Spleen (tissue), 7 donors: ENCODE measurements at regions not wholly inside any gene's neighbourhood (a gene's known extent, or its start where the extent isn't known, plus 50 kb on each side); places are given as distances from the start of the nearest gene placed in this dataset.

Experiments
- POLR2A ChIP-seq, 3 donors: fragments of 450-650 bp; IDR thresholded peaks; one replicate each; pipeline ENCODE4 v1.5.1; 2017; ENCODE audit warnings: antibody characterized with exemption in 3 of 3, mild to moderate bottlenecking in 1 of 3
- TF ChIP-seq, protein P1 (sequence below), 11 experiments: fragments of 200-600 bp in 7 of 11; fragments of 450-650 bp in 4 of 11; sonication (generic) in 4 of 11; IDR thresholded peaks in 8 of 11; conservative IDR thresholded peaks in 3 of 11; 1 replicate in 7 of 11; 2 replicates in 4 of 11; pipeline versions ENCODE4 v1.4.0 to v1.8.0; 2016 to 2021; ENCODE audit warnings: antibody characterized with exemption in 11 of 11, inconsistent platforms in 4 of 11, mild to moderate bottlenecking in 1 of 11
- donor health status: DM: no; HTN: no; CAD: no; lungs with moderate emphysema.
- donor health status: DM: no; HTN: no; CAD: no.
- donor health status: DM: no; HTN: no; CAD: no.

DNA sequence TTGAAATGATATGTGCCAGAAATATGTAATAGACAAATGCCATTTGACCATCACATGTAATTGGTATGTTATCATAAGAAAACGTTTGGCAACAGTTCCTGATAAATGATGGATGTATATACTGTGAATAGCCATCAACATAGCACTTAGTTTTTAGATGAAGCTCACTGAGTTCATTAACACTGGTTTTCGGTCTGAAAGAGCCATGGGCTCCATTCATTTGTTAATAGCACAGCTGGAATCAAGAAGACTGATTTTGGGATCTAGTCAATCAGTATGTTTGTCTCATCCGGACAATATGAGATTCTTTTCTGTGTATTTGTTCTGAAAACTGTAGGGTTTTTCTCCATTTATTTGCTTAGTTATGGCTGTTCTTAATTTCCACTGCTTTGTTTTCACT is 413.5 kb upstream of the CLINT1 start:
- TF ChIP-seq, protein P1, sequence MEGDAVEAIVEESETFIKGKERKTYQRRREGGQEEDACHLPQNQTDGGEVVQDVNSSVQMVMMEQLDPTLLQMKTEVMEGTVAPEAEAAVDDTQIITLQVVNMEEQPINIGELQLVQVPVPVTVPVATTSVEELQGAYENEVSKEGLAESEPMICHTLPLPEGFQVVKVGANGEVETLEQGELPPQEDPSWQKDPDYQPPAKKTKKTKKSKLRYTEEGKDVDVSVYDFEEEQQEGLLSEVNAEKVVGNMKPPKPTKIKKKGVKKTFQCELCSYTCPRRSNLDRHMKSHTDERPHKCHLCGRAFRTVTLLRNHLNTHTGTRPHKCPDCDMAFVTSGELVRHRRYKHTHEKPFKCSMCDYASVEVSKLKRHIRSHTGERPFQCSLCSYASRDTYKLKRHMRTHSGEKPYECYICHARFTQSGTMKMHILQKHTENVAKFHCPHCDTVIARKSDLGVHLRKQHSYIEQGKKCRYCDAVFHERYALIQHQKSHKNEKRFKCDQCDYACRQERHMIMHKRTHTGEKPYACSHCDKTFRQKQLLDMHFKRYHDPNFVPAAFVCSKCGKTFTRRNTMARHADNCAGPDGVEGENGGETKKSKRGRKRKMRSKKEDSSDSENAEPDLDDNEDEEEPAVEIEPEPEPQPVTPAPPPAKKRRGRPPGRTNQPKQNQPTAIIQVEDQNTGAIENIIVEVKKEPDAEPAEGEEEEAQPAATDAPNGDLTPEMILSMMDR (IDR thresholded peaks at IDR 0.05 in 8 of 11, conservative IDR thresholded peaks at IDR 0.05 in 3 of 11): no peak
- TF ChIP-seq POLR2A (IDR thresholded peaks at IDR 0.05): no peak
